GM21526 (cell line): ENCODE measurements at regions not wholly inside any gene's neighbourhood (a gene's known extent, or its start where the extent isn't known, plus 50 kb on each side); places are given as distances from the start of the nearest gene placed in this dataset.

Experiments used
- ATAC-seq: cut with Tn5 transposase; IDR thresholded peaks from one replicate; pipeline ENCODE4 v1.9.1; 2021; ENCODE audit warnings: moderate library complexity; ENCODE audit not compliant: unreplicated experiment, low FRiP score

- no peak for ATAC-seq
Observed at GRCh38 chr2:107285621-107286299, 399.8 kb upstream of the ST6GAL2 start.

GRCh38 chr2:107290041-107290440 is 404.1 kb upstream of the ST6GAL2 start:
- no peak for ATAC-seq

GRCh38 chr2:107303964-107304363 is 418.0 kb upstream of the ST6GAL2 start:
- no peak for ATAC-seq

- ATAC-seq: no peak
Observed at GRCh38 chr2:107305966-107306365, 420.0 kb upstream of the ST6GAL2 start.

- no peak for ATAC-seq
Observed at GRCh38 chr2:107306881-107307280, 420.9 kb upstream of the ST6GAL2 start.

GRCh38 chr2:107308835-107309234 is 422.9 kb upstream of the ST6GAL2 start:
- ATAC-seq: no peak

- ATAC-seq: no peak
Observed at GRCh38 chr2:107312240-107312639, 426.3 kb upstream of the ST6GAL2 start.

- no peak for ATAC-seq
Observed at GRCh38 chr2:107313316-107313715, 427.3 kb upstream of the ST6GAL2 start.

- no peak for ATAC-seq
Observed at GRCh38 chr2:107320881-107321280, 434.9 kb upstream of the ST6GAL2 start.

- no peak for ATAC-seq
Observed at GRCh38 chr2:107322416-107322815, 436.4 kb upstream of the ST6GAL2 start.

GRCh38 chr2:107323946-107324565 is 438.1 kb upstream of the ST6GAL2 start:
- ATAC-seq: no peak

- ATAC-seq: no peak
Observed at GRCh38 chr2:107325981-107326786, 440.2 kb upstream of the ST6GAL2 start.

- no peak for ATAC-seq
Observed at GRCh38 chr2:107334306-107334705, 448.3 kb upstream of the ST6GAL2 start.

- no peak for ATAC-seq
Observed at GRCh38 chr2:107336526-107336925, 450.6 kb upstream of the ST6GAL2 start.

GRCh38 chr2:107337209-107337898 is 451.4 kb upstream of the ST6GAL2 start:
- no peak for ATAC-seq

GRCh38 chr2:107338059-107338458 is 452.1 kb upstream of the ST6GAL2 start:
- ATAC-seq: no peak

GRCh38 chr2:107338571-107338970 is 452.6 kb upstream of the ST6GAL2 start:
- ATAC-seq: no peak

- ATAC-seq: no peak
Observed at GRCh38 chr2:107340955-107341354, 455.0 kb upstream of the ST6GAL2 start.

GRCh38 chr2:107349329-107349728 is 463.4 kb upstream of the ST6GAL2 start:
- ATAC-seq: no peak

- ATAC-seq: no peak
Observed at GRCh38 chr2:107354175-107354574, 468.2 kb upstream of the ST6GAL2 start.

GRCh38 chr2:107358362-107358761 is 468.3 kb upstream of the RGPD4 start:
- no peak for ATAC-seq
